ENCODE measurements at regions not wholly inside any gene's neighbourhood (a gene's known extent, or its start where the extent isn't known, plus 50 kb on each side); places are given as distances from the start of the nearest gene placed in this dataset.

GRCh38 chr1:56404066-56404465 is 175.3 kb downstream of the PLPP3 start:
- no peak for DNase-seq (ENCODE audit: low read depth)
- no peak for TF ChIP-seq CTCF (IDR thresholded peaks at IDR 0.05; ENCODE audit: insufficient read depth, low read depth, low read length)
- no peak overlapping the region for H3K4me3 ChIP-seq (ENCODE audit: low read depth, low read length)

GRCh38 chr1:56403321-56403720 is 176.0 kb downstream of the PLPP3 start:
- TF ChIP-seq CTCF (IDR thresholded peaks at IDR 0.05; ENCODE audit: insufficient read depth, low read depth, low read length), result no peak
- no peak for DNase-seq (ENCODE audit: low read depth)
- no peak overlapping the region for H3K4me3 ChIP-seq (ENCODE audit: low read depth, low read length)

GRCh38 chr1:56401191-56401590 is 178.2 kb downstream of the PLPP3 start:
- no peak for DNase-seq (ENCODE audit: low read depth)
- no peak for TF ChIP-seq CTCF (IDR thresholded peaks at IDR 0.05; ENCODE audit: insufficient read depth, low read depth, low read length)
- no peak overlapping the region for H3K4me3 ChIP-seq (ENCODE audit: low read depth, low read length)

- DNase-seq (ENCODE audit: low read depth), result no peak
- H3K4me3 ChIP-seq (ENCODE audit: low read depth, low read length), result no peak overlapping the region
- TF ChIP-seq CTCF (IDR thresholded peaks at IDR 0.05; ENCODE audit: insufficient read depth, low read depth, low read length), result no peak
These were observed 178.8 kb downstream of the PLPP3 start for GRCh38 chr1:56400526-56400925.

- no peak overlapping the region for H3K4me3 ChIP-seq (ENCODE audit: low read depth, low read length)
- TF ChIP-seq CTCF (IDR thresholded peaks at IDR 0.05; ENCODE audit: insufficient read depth, low read depth, low read length), result no peak
- no peak for DNase-seq (ENCODE audit: low read depth)
These were observed 179.6 kb downstream of the PLPP3 start for GRCh38 chr1:56399795-56400194.

GRCh38 chr1:56399326-56399725 is 180.0 kb downstream of the PLPP3 start:
- no peak overlapping the region for H3K4me3 ChIP-seq (ENCODE audit: low read depth, low read length)
- no peak for TF ChIP-seq CTCF (IDR thresholded peaks at IDR 0.05; ENCODE audit: insufficient read depth, low read depth, low read length)
- DNase-seq (ENCODE audit: low read depth), result no peak

GRCh38 chr1:56397811-56398231 is 181.5 kb downstream of the PLPP3 start:
- H3K4me3 ChIP-seq (ENCODE audit: low read depth, low read length), result no peak overlapping the region
- peak; percentile 85 for DNase-seq (ENCODE audit: low read depth)
- TF ChIP-seq CTCF (IDR thresholded peaks at IDR 0.05; ENCODE audit: insufficient read depth, low read depth, low read length), result no peak
